KMS-11 (cell line): ENCODE measurements at regions not wholly inside any gene's neighbourhood (a gene's known extent, or its start where the extent isn't known, plus 50 kb on each side); places are given as distances from the start of the nearest gene placed in this dataset.
"Not testable (repeated sequence)": the region's sequence is repeated elsewhere in the genome, so short reads cannot be mapped to it uniquely, and the experiment has no call there.

ENCODE experiments used
- H2AFZ ChIP-seq: fragments of 200-600 bp; sonication (generic); 2 replicates; pipeline ENCODE4 v1.6.1; 2016; ENCODE audit warnings: antibody characterized with exemption, mixed run types, low read depth
- H3K27ac ChIP-seq: fragments of 200-600 bp; sonication (generic); 2 replicates; pipeline ENCODE4 v1.6.1; 2016; ENCODE audit warnings: mild to moderate bottlenecking, mixed run types
- H3K27me3 ChIP-seq: fragments of 200-600 bp; sonication (generic); 2 replicates; pipeline ENCODE4 v1.6.1; 2017; ENCODE audit warnings: mild to moderate bottlenecking, low read depth, mixed run types, moderate library complexity; ENCODE audit not compliant: insufficient read depth
- H3K36me3 ChIP-seq: fragments of 200-600 bp; sonication (generic); 2 replicates; pipeline ENCODE4 v1.6.1; 2017; ENCODE audit warnings: mild to moderate bottlenecking, mixed run types; ENCODE audit not compliant: insufficient read depth
- H3K4me1 ChIP-seq: fragments of 200-600 bp; sonication (generic); 2 replicates; pipeline ENCODE4 v1.6.1; 2016; ENCODE audit warnings: mild to moderate bottlenecking, low read depth, mixed run types; ENCODE audit not compliant: poor library complexity, severe bottlenecking
- H3K4me2 ChIP-seq: fragments of 200-600 bp; sonication (generic); 2 replicates; pipeline ENCODE4 v1.7.0; 2016; ENCODE audit warnings: mild to moderate bottlenecking, mixed run types
- H3K4me3 ChIP-seq: fragments of 200-600 bp; sonication (generic); IDR thresholded peaks from 2 replicates; pipeline ENCODE4 v1.6.1; 2017; ENCODE audit warnings: low read depth, low read length, mixed read lengths; ENCODE audit not compliant: insufficient read depth
- H3K79me2 ChIP-seq: fragments of 200-600 bp; sonication (generic); 2 replicates; pipeline ENCODE4 v1.6.1; 2016; ENCODE audit warnings: low read depth, mixed run types; ENCODE audit not compliant: insufficient read depth
- H3K9ac ChIP-seq: fragments of 200-600 bp; sonication (generic); 2 replicates; pipeline ENCODE4 v1.6.1; 2016; ENCODE audit warnings: mild to moderate bottlenecking, mixed run types
- H4K20me1 ChIP-seq: fragments of 200-600 bp; sonication (generic); 2 replicates; pipeline ENCODE4 v1.6.1; 2016; ENCODE audit warnings: mild to moderate bottlenecking, mixed run types; ENCODE audit not compliant: insufficient read depth
- CTCF ChIP-seq: fragments of 200-600 bp; sonication (generic); conservative IDR thresholded peaks from 2 replicates; pipeline ENCODE4 v1.6.1; 2017; ENCODE audit warnings: low read depth, mild to moderate bottlenecking, antibody characterized with exemption, low read length, moderate library complexity, mixed read lengths

GRCh38 chrX:35292522-35292921, 349.9 kb downstream of the FAM47B start:
- Histone ChIP-seq H3K4me1 (peaks cover 20% of the 10 kb centered on the region), H2AFZ (no peak overlapping the region), H3K9ac (no peak overlapping the region), H3K27ac (no peak overlapping the region), H4K20me1 (no peaks in the 10 kb centered on the region), H3K79me2 (no peaks in the 10 kb centered on the region), H3K4me3 (no peak overlapping the region), H3K36me3 (no peaks in the 10 kb centered on the region), H3K27me3 (no peaks in the 10 kb centered on the region), H3K4me2 (no peak overlapping the region)
- no peak for TF ChIP-seq CTCF

DNA sequence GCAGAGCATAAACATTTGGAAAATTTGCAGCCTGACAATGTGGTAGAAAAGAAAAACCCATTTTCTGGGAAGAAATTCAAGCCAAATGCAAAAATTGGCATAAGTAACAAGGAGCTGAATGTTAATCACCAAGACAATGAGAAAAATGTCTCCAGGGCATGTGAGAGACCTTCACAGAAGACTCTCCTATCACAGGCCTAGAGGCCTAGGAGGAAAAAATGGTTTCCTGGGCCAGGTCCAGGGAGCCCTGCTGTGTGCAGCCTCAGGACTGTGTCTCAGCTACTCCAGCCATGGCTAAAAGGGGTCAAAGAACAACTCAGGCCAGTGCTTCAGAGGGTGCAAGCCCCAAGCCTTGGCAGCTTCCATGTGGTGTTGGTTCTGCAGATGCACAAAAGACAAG, 362.4 kb downstream of the FAM47B start:
- not testable (repeated sequence) for H3K27ac ChIP-seq, H3K36me3 ChIP-seq, H3K4me2 ChIP-seq, H2AFZ ChIP-seq, H3K79me2 ChIP-seq, H3K4me1 ChIP-seq, H3K4me3 ChIP-seq, H4K20me1 ChIP-seq, H3K27me3 ChIP-seq, H3K9ac ChIP-seq

- Histone ChIP-seq H4K20me1 (no peaks in the 10 kb centered on the region), H3K27ac (no peak overlapping the region), H2AFZ (no peak overlapping the region), H3K36me3 (no peaks in the 10 kb centered on the region), H3K79me2 (no peaks in the 10 kb centered on the region), H3K4me3 (no peak overlapping the region), H3K4me1 (no peaks in the 10 kb centered on the region), H3K9ac (no peak overlapping the region), H3K27me3 (no peaks in the 10 kb centered on the region), H3K4me2 (no peak overlapping the region)
- no peak for TF ChIP-seq CTCF
Observed at GRCh38 chrX:35339796-35340195, 397.2 kb downstream of the FAM47B start.

GRCh38 chrX:35340465-35340864, 397.9 kb downstream of the FAM47B start:
- H3K27ac ChIP-seq: no peak overlapping the region
- H3K27me3 ChIP-seq: no peaks in the 10 kb centered on the region
- H4K20me1 ChIP-seq: no peaks in the 10 kb centered on the region
- no peak overlapping the region for H3K4me2 ChIP-seq
- TF ChIP-seq CTCF: no peak
- H3K79me2 ChIP-seq: no peaks in the 10 kb centered on the region
- no peaks in the 10 kb centered on the region for H3K36me3 ChIP-seq
- no peak overlapping the region for H3K9ac ChIP-seq
- H3K4me3 ChIP-seq: no peak overlapping the region
- no peak overlapping the region for H2AFZ ChIP-seq
- H3K4me1 ChIP-seq: no peaks in the 10 kb centered on the region

GRCh38 chrX:35351212-35351611, 408.6 kb downstream of the FAM47B start:
- Histone ChIP-seq H3K36me3 (no peaks in the 10 kb centered on the region), H3K27me3 (no peaks in the 10 kb centered on the region), H3K9ac (no peak overlapping the region), H3K4me3 (no peak overlapping the region), H3K4me2 (no peak overlapping the region), H3K4me1 (no peaks in the 10 kb centered on the region), H3K79me2 (no peaks in the 10 kb centered on the region), H2AFZ (no peak overlapping the region), H4K20me1 (no peaks in the 10 kb centered on the region), H3K27ac (no peak overlapping the region)
- TF ChIP-seq CTCF: no peak
